ENCODE measurements at regions not wholly inside any gene's neighbourhood (a gene's known extent, or its start where the extent isn't known, plus 50 kb on each side); places are given as distances from the start of the nearest gene placed in this dataset.

GRCh38 chr2:180893752-180894151 is 86.7 kb upstream of the UBE2E3 start:
- no peak for TF ChIP-seq MXI1 (conservative IDR thresholded peaks at IDR 0.05; ENCODE audit: poor library complexity, severe bottlenecking)
- TF ChIP-seq TAF1 (IDR thresholded peaks at IDR 0.05; ENCODE audit: low read depth), result no peak
- no peak for TF ChIP-seq REST (IDR thresholded peaks at IDR 0.05; ENCODE audit: borderline replicate concordance)
- no peak for TF ChIP-seq EZH2 (IDR thresholded peaks at IDR 0.05; ENCODE audit: borderline replicate concordance, insufficient read depth, low read length, poor library complexity, severe bottlenecking)
- TF ChIP-seq POLR2AphosphoS5 (IDR thresholded peaks at IDR 0.05), result no peak
- TF ChIP-seq EP300 (conservative IDR thresholded peaks at IDR 0.05; ENCODE audit: poor library complexity, severe bottlenecking), result no peak
- no peak for TF ChIP-seq CTCF (IDR thresholded peaks at IDR 0.05; ENCODE audit: poor library complexity, severe bottlenecking)
- TF ChIP-seq RAD21 (conservative IDR thresholded peaks at IDR 0.05), result no peak
- H3K4me2 ChIP-seq (ENCODE audit: low read length), result no peak overlapping the region
- H3K27me3 ChIP-seq (ENCODE audit: insufficient read depth, low read depth, low read length), result no peaks in the 10 kb centered on the region
- no peak overlapping the region for H3K27ac ChIP-seq (ENCODE audit: low read length)
- H2AFZ ChIP-seq (ENCODE audit: low read depth, low read length), result no peak overlapping the region
- H3K9me2 ChIP-seq (ENCODE audit: insufficient read depth, low read length), result no peaks in the 10 kb centered on the region
- H3K36me3 ChIP-seq (ENCODE audit: insufficient read depth, low read length), result no peaks in the 10 kb centered on the region
- H4K20me1 ChIP-seq (ENCODE audit: insufficient read depth), result no peaks in the 10 kb centered on the region
- H3K4me3 ChIP-seq (ENCODE audit: low read length), result no peak overlapping the region
- no peaks in the 10 kb centered on the region for H3K9me3 ChIP-seq (ENCODE audit: low read length)
- H3K79me2 ChIP-seq (replicated peaks; ENCODE audit: insufficient read depth, low read length), result no peaks in the 10 kb centered on the region
- H3K9ac ChIP-seq (ENCODE audit: low read length), result no peak overlapping the region
- H3F3A ChIP-seq (ENCODE audit: insufficient read depth, low read length, poor library complexity, severe bottlenecking), result no peaks in the 10 kb centered on the region

GRCh38 chr2:180892091-180892490 is 88.3 kb upstream of the UBE2E3 start:
- Histone ChIP-seq H3K4me3 (ENCODE audit: low read length) (no peak overlapping the region), H3K9me2 (ENCODE audit: insufficient read depth, low read length) (no peaks in the 10 kb centered on the region), H2AFZ (ENCODE audit: low read depth, low read length) (no peak overlapping the region), H3K36me3 (ENCODE audit: insufficient read depth, low read length) (no peaks in the 10 kb centered on the region), H3K27me3 (ENCODE audit: insufficient read depth, low read depth, low read length) (no peaks in the 10 kb centered on the region), H3K4me2 (ENCODE audit: low read length) (no peak overlapping the region), H3K27ac (ENCODE audit: low read length) (no peak overlapping the region), H3F3A (ENCODE audit: insufficient read depth, low read length, poor library complexity, severe bottlenecking) (no peaks in the 10 kb centered on the region), H4K20me1 (ENCODE audit: insufficient read depth) (no peaks in the 10 kb centered on the region), H3K9ac (ENCODE audit: low read length) (no peak overlapping the region), H3K9me3 (ENCODE audit: low read length) (no peaks in the 10 kb centered on the region), H3K79me2 (replicated peaks; ENCODE audit: insufficient read depth, low read length) (no peaks in the 10 kb centered on the region)
- TF ChIP-seq RAD21 (conservative IDR thresholded peaks at IDR 0.05) (no peak), POLR2AphosphoS5 (IDR thresholded peaks at IDR 0.05) (no peak), SMC3 (conservative IDR thresholded peaks at IDR 0.05; ENCODE audit: poor library complexity) (no peak), CTCF (IDR thresholded peaks at IDR 0.05; ENCODE audit: poor library complexity, severe bottlenecking) (no peak), REST (IDR thresholded peaks at IDR 0.05; ENCODE audit: borderline replicate concordance) (no peak), EZH2 (IDR thresholded peaks at IDR 0.05; ENCODE audit: borderline replicate concordance, insufficient read depth, low read length, poor library complexity, severe bottlenecking) (no peak), EP300 (conservative IDR thresholded peaks at IDR 0.05; ENCODE audit: poor library complexity, severe bottlenecking) (no peak), TAF1 (IDR thresholded peaks at IDR 0.05; ENCODE audit: low read depth) (no peak), MXI1 (conservative IDR thresholded peaks at IDR 0.05; ENCODE audit: poor library complexity, severe bottlenecking) (no peak)

Measured in neural cell (in vitro differentiated cells).